Keratinocyte (primary cell): ENCODE measurements at regions not wholly inside any gene's neighbourhood (a gene's known extent, or its start where the extent isn't known, plus 50 kb on each side); places are given as distances from the start of the nearest gene placed in this dataset.

Source experiments
- DNase-seq: peaks from one replicate; pipeline ENCODE4 v3.0.0-alpha.2; 2011; ENCODE audit warnings: low read depth, missing footprints, low spot score
- FAIRE-seq: peaks from 2 replicates; lab custom pipeline; 2011; peaks lifted over from hg19 to GRCh38; lab: Jason Lieb, UNC
- H2AFZ ChIP-seq: 2 replicates; pipeline ENCODE4 v1.6.0; 2012; ENCODE audit warnings: low read length, control low read depth, inconsistent platforms; ENCODE audit not compliant: control insufficient read depth
- H3K27ac ChIP-seq: 2 replicates; pipeline ENCODE4 v1.5.1; 2011; ENCODE audit warnings: low read length; ENCODE audit not compliant: control insufficient read depth, insufficient read depth
- H3K27me3 ChIP-seq: 3 replicates; pipeline ENCODE4 v1.6.0; 2011; ENCODE audit warnings: low read length; ENCODE audit not compliant: control insufficient read depth, insufficient read depth; ENCODE audit errors: extremely low read depth
- H3K36me3 ChIP-seq, 2 experiments: 2 replicates in 1 of 2; 3 replicates in 1 of 2; pipeline ENCODE4 v1.5.1; 2011; ENCODE audit warnings: low read length in 2 of 2, mild to moderate bottlenecking in 1 of 2; ENCODE audit not compliant: control insufficient read depth in 2 of 2, insufficient read depth in 2 of 2; ENCODE audit errors: extremely low read depth in 1 of 2
- H3K4me1 ChIP-seq: 3 replicates; pipeline ENCODE4 v1.5.1; 2011; ENCODE audit warnings: low read length; ENCODE audit not compliant: control insufficient read depth, insufficient read depth; ENCODE audit errors: extremely low read depth
- H3K4me2 ChIP-seq: 3 replicates; pipeline ENCODE4 v1.6.0; 2011; ENCODE audit warnings: low read depth, low read length; ENCODE audit not compliant: control insufficient read depth, insufficient read depth; ENCODE audit errors: extremely low read depth
- H3K4me3 ChIP-seq, 3 experiments: fragments of 200-600 bp in 1 of 3; sonication (generic) in 1 of 3; 2 replicates in 2 of 3; 3 replicates in 1 of 3; pipeline ENCODE4 v1.5.1; 2011 to 2016; ENCODE audit warnings: low read length in 3 of 3, mild to moderate bottlenecking in 3 of 3, control low read depth in 2 of 3, inconsistent platforms in 1 of 3, low read depth in 1 of 3, mixed read lengths in 1 of 3, mixed run types in 1 of 3, moderate library complexity in 1 of 3; ENCODE audit not compliant: control insufficient read depth in 2 of 3, insufficient read depth in 2 of 3; ENCODE audit errors: extremely low read depth in 1 of 3
- H3K79me2 ChIP-seq: 2 replicates; pipeline ENCODE4 v1.6.0; 2012; ENCODE audit warnings: low read length; ENCODE audit not compliant: control insufficient read depth, insufficient read depth
- H3K9ac ChIP-seq: 3 replicates; pipeline ENCODE4 v1.6.0; 2011; ENCODE audit warnings: low read length; ENCODE audit not compliant: control insufficient read depth, insufficient read depth; ENCODE audit errors: extremely low read depth
- H3K9me1 ChIP-seq: 3 replicates; pipeline ENCODE4 v1.6.0; 2011; ENCODE audit warnings: low read length; ENCODE audit not compliant: control insufficient read depth, insufficient read depth; ENCODE audit errors: extremely low read depth
- H3K9me3 ChIP-seq: 2 replicates; pipeline ENCODE4 v1.5.1; 2012; ENCODE audit warnings: low read depth, low read length; ENCODE audit not compliant: control insufficient read depth
- H4K20me1 ChIP-seq: 3 replicates; pipeline ENCODE4 v1.6.0; 2011; ENCODE audit warnings: low read length; ENCODE audit not compliant: control insufficient read depth, insufficient read depth; ENCODE audit errors: extremely low read depth
- CTCF ChIP-seq, 3 experiments: IDR thresholded peaks in 1 of 3; conservative IDR thresholded peaks in 1 of 3; optimal IDR thresholded peaks in 1 of 3; 2 replicates in 2 of 3; 3 replicates in 1 of 3; pipeline versions ENCODE3 to v1.5.1; 2011; ENCODE audit warnings: low read length in 3 of 3, mild to moderate bottlenecking in 3 of 3, moderate library complexity in 2 of 3, control low read depth in 1 of 3, inconsistent platforms in 1 of 3; ENCODE audit not compliant: insufficient read depth in 2 of 3; ENCODE audit errors: extremely low read depth in 1 of 3
- EZH2 ChIP-seq: IDR thresholded peaks from one replicate; pipeline ENCODE4 v1.6.1; 2012; ENCODE audit warnings: inconsistent platforms, mild to moderate bottlenecking, low read length, moderate library complexity
- dilution Hi-C: fragments of 300-500 bp; cut with MboI; formaldehyde crosslinking; loops from one replicate; pipeline ENCODE4 v1.7.0; 2020; ENCODE audit warnings: low sequenced_read_pairs; ENCODE audit not compliant: extremely low pct_ligation_motif_present

GRCh38 chr5:74322944-74323343, 317.6 kb downstream of the ENC1 start:
- Histone ChIP-seq H3K4me2 (no peak overlapping the region), H3K9me3 (no peaks in the 10 kb centered on the region), H3K79me2 (no peaks in the 10 kb centered on the region), H2AFZ (no peak overlapping the region), H3K9ac (no peak overlapping the region), H3K4me1 (peaks cover 48% of the 10 kb centered on the region), H3K9me1 (no peaks in the 10 kb centered on the region), H3K27ac (no peak overlapping the region), H3K27me3 (no peaks in the 10 kb centered on the region), H3K36me3 (no peaks in the 10 kb centered on the region), H4K20me1 (no peaks in the 10 kb centered on the region), H3K4me3 (no peak overlapping the region)
- FAIRE-seq (no peak), DNase-seq (no peak)
- dilution Hi-C loops, result no loop called here
- TF ChIP-seq EZH2 (no peak), CTCF (optimal IDR thresholded peaks at IDR 0.05 in 1 of 3, IDR thresholded peaks at IDR 0.05 in 1 of 3, conservative IDR thresholded peaks at IDR 0.05 in 1 of 3; ENCODE audit: extremely low read depth in 1 of 3, insufficient read depth in 2 of 3, low read length in 3 of 3) (no peak)

GRCh38 chr5:74322191-74322590, 318.3 kb downstream of the ENC1 start:
- peaks cover 43% of the 10 kb centered on the region for H3K4me1 ChIP-seq
- no peak for FAIRE-seq
- no peaks in the 10 kb centered on the region for H4K20me1 ChIP-seq
- H3K27ac ChIP-seq, result no peak overlapping the region
- no peak overlapping the region for H3K4me3 ChIP-seq
- H3K27me3 ChIP-seq, result no peaks in the 10 kb centered on the region
- H3K9me1 ChIP-seq, result no peaks in the 10 kb centered on the region
- H3K79me2 ChIP-seq, result no peaks in the 10 kb centered on the region
- no peaks in the 10 kb centered on the region for H3K36me3 ChIP-seq
- dilution Hi-C loops, result no loop called here
- no peak for DNase-seq
- TF ChIP-seq EZH2, result no peak
- TF ChIP-seq CTCF (optimal IDR thresholded peaks at IDR 0.05 in 1 of 3, IDR thresholded peaks at IDR 0.05 in 1 of 3, conservative IDR thresholded peaks at IDR 0.05 in 1 of 3; ENCODE audit: extremely low read depth in 1 of 3, insufficient read depth in 2 of 3, low read length in 3 of 3), result no peak
- H3K9ac ChIP-seq, result no peak overlapping the region
- no peaks in the 10 kb centered on the region for H3K9me3 ChIP-seq
- H3K4me2 ChIP-seq, result no peak overlapping the region
- H2AFZ ChIP-seq, result no peak overlapping the region
